OCI-LY7 (cell line): ENCODE measurements at regions not wholly inside any gene's neighbourhood (a gene's known extent, or its start where the extent isn't known, plus 50 kb on each side); places are given as distances from the start of the nearest gene placed in this dataset.

Experiments used
- BruUV-seq: library from RNA; stranded (reverse); fragments of 400-500 nt; replicated peaks from 2 replicates; lab custom pipeline; 2021; lab: Mats Ljungman, UMichigan
- CTCF ChIA-PET: fragments of 300-600 bp; sonication (Branson Sonifier 250); formaldehyde crosslinking; loops from one replicate; lab custom pipeline; 2022; ENCODE audit warnings: antibody characterized with exemption; ENCODE audit not compliant: unreplicated experiment; lab: Charles Lee
- POLR2A ChIA-PET: fragments of 300-600 bp; sonication (Branson Sonifier 250); formaldehyde crosslinking; loops from one replicate; lab custom pipeline; 2022; ENCODE audit warnings: antibody characterized with exemption; lab: Charles Lee
- DNase-seq: peaks from one replicate; pipeline ENCODE4 v3.0.0-alpha.2; 2015; ENCODE audit warnings: low spot score
- H2AFZ ChIP-seq: fragments of 200-600 bp; sonication (generic), shearing (Covaris generic); 2 replicates; pipeline ENCODE4 v1.6.1; 2014; ENCODE audit warnings: mild to moderate bottlenecking, antibody characterized with exemption, low read length, moderate library complexity
- H3K27ac ChIP-seq: fragments of 200-600 bp; sonication (generic); 2 replicates; pipeline ENCODE4 v1.5.1; 2014; ENCODE audit warnings: mixed run types, low read depth, mild to moderate bottlenecking, moderate library complexity, low read length, inconsistent platforms; ENCODE audit not compliant: poor library complexity, severe bottlenecking
- H3K36me3 ChIP-seq: fragments of 200-600 bp; sonication (generic); 2 replicates; pipeline ENCODE4 v1.6.1; 2014; ENCODE audit warnings: mild to moderate bottlenecking, antibody characterized with exemption, low read length, moderate library complexity, mixed read lengths; ENCODE audit not compliant: insufficient read depth
- H3K4me1 ChIP-seq: fragments of 200-600 bp; sonication (generic); 2 replicates; pipeline ENCODE4 v1.5.1; 2014; ENCODE audit warnings: mild to moderate bottlenecking, low read length; ENCODE audit not compliant: insufficient read depth, poor library complexity, severe bottlenecking
- H3K4me2 ChIP-seq: fragments of 200-600 bp; sonication (generic); 2 replicates; pipeline ENCODE4 v1.6.1; 2014; ENCODE audit warnings: mild to moderate bottlenecking, low read length
- H3K4me3 ChIP-seq: fragments of 200-600 bp; sonication (generic); 2 replicates; pipeline ENCODE4 v1.5.1; 2014; ENCODE audit warnings: mild to moderate bottlenecking, low read depth, low read length; ENCODE audit not compliant: poor library complexity, severe bottlenecking
- H3K79me2 ChIP-seq: fragments of 200-600 bp; sonication (generic); 2 replicates; pipeline ENCODE4 v1.6.1; 2016; ENCODE audit warnings: low read depth, mild to moderate bottlenecking, low read length, moderate library complexity, mixed read lengths; ENCODE audit not compliant: insufficient read depth
- H3K9me2 ChIP-seq: fragments of 200-600 bp; sonication (generic); 2 replicates; pipeline ENCODE4 v1.6.1; 2016; ENCODE audit warnings: mild to moderate bottlenecking, low read length, mixed read lengths; ENCODE audit not compliant: insufficient read depth
- H3K9me3 ChIP-seq: fragments of 200-600 bp; sonication (generic); 2 replicates; pipeline ENCODE4 v1.6.1; 2014; ENCODE audit warnings: mild to moderate bottlenecking, mixed run types, low read length, mixed read lengths
- H4K20me1 ChIP-seq: fragments of 200-600 bp; sonication (generic); 2 replicates; pipeline ENCODE4 v1.6.1; 2014; ENCODE audit warnings: mild to moderate bottlenecking, antibody characterized with exemption, low read length, moderate library complexity, mixed read lengths; ENCODE audit not compliant: insufficient read depth
- EZH2phosphoT487 ChIP-seq: fragments of 200-600 bp; sonication (generic); IDR thresholded peaks from 2 replicates; pipeline ENCODE4 v1.6.1; 2018; ENCODE audit warnings: low read depth, borderline replicate concordance, mild to moderate bottlenecking, mixed run types, antibody characterized with exemption, low read length, moderate library complexity, mixed read lengths
- intact Hi-C: fragments of 100-400 bp; cut with micrococcal nuclease; formaldehyde crosslinking; loops from one replicate; pipeline ENCODE4 v1.10.0; 2022; ENCODE audit not compliant: unreplicated experiment
- TF ChIP-seq, protein P1 (sequence below): fragments of 200-600 bp; sonication (generic); conservative IDR thresholded peaks from 2 replicates; pipeline ENCODE4 v1.5.1; 2014; ENCODE audit warnings: mild to moderate bottlenecking, antibody characterized with exemption, low read length, moderate library complexity, mixed read lengths

DNA sequence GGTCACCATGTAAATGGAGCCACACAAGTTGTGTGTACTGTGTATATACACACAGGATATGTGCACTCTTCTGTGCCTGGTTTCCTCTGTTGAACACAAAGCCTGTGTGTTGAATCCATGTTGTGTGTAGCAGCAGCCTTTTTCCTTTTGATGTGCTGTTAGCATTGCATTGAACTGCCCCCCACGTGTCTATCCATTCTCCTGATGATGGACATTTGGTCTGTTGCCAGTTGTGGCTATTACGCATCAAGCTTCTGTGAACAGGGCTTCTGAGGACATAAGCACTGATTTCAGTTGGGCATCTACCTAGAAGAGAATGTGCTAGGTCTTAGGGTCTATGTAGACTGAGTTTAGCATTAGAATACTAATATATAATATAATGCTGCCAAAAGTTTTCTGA is 77.4 kb downstream of the LSM3 start:
- H2AFZ ChIP-seq = no peak overlapping the region
- no peak overlapping the region for H3K27ac ChIP-seq
- no peaks in the 10 kb centered on the region for H3K36me3 ChIP-seq
- no peak for DNase-seq
- no peaks in the 10 kb centered on the region for H3K79me2 ChIP-seq
- H4K20me1 ChIP-seq = no peaks in the 10 kb centered on the region
- H3K4me1 ChIP-seq = peaks cover 6% of the 10 kb centered on the region
- ChIA-PET POLR2A (interaction anchor here (1.0 kb wide), 1 partner anchor 52 kb away, joined by 5 read pairs; no protein-coding TSS in a partner anchor), CTCF (interaction anchor here (1.9 kb wide), 1 partner anchor 52 kb away, joined by 6 read pairs; no protein-coding TSS in a partner anchor)
- no peaks in the 10 kb centered on the region for H3K9me3 ChIP-seq
- H3K4me2 ChIP-seq = no peak overlapping the region
- H3K4me3 ChIP-seq = no peak overlapping the region
- intact Hi-C loops = loop anchor here (2.0 kb wide), 1 partner anchor 359 kb away; no protein-coding TSS in a partner anchor
- no TSS peak for BruUV-seq
- H3K9me2 ChIP-seq = no peaks in the 10 kb centered on the region
- TF ChIP-seq EZH2phosphoT487 = no peak

DNA sequence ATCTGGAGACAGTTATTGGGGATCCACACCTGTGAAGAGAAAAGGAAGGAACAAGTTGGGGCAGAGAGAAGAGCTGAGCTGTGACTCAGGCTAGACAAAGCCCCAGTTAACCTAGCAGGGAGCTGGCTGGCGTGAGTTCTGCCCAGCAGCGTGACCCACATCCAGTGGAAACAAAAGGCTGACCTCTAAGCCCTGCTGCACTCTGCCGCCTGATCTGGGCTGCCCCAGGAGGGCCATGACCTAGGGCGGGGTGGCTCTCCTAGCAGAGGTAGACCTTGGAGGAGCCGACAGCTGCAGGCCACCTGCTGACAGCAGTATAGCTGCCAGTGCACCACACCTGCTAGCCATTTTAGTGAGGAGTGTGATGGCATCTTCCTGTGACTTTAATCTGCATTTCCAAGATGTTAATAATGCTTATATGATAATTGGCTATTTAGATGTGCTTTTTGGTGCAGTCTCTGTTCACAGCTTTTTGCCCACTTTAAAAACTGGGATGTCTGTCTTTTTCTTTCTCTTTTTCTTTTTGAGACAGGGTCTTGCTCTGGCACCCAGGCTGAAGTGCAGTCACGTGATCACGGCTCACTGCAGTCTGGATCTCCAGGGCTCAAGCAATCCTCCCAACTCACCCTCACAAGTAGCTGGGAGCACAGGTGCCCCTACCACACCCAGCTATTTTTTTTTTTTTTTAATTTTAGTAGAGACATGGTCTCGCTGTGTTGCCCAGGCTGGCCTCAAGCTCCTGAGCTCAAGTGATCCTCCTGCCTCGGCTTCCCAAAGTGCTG is 78.1 kb downstream of the LSM3 start:
- Histone ChIP-seq H3K9me3 (no peaks in the 10 kb centered on the region), H3K9me2 (no peaks in the 10 kb centered on the region), H3K79me2 (no peaks in the 10 kb centered on the region), H3K4me2 (no peak overlapping the region), H3K4me3 (no peak overlapping the region), H4K20me1 (no peaks in the 10 kb centered on the region), H3K36me3 (no peaks in the 10 kb centered on the region), H3K4me1 (peaks cover 6% of the 10 kb centered on the region), H2AFZ (peak overlapping the region; percentile 29; the same call in 1 of the 2 replicates), H3K27ac (no peak overlapping the region)
- no peak for TF ChIP-seq EZH2phosphoT487
- TF ChIP-seq, protein P1, sequence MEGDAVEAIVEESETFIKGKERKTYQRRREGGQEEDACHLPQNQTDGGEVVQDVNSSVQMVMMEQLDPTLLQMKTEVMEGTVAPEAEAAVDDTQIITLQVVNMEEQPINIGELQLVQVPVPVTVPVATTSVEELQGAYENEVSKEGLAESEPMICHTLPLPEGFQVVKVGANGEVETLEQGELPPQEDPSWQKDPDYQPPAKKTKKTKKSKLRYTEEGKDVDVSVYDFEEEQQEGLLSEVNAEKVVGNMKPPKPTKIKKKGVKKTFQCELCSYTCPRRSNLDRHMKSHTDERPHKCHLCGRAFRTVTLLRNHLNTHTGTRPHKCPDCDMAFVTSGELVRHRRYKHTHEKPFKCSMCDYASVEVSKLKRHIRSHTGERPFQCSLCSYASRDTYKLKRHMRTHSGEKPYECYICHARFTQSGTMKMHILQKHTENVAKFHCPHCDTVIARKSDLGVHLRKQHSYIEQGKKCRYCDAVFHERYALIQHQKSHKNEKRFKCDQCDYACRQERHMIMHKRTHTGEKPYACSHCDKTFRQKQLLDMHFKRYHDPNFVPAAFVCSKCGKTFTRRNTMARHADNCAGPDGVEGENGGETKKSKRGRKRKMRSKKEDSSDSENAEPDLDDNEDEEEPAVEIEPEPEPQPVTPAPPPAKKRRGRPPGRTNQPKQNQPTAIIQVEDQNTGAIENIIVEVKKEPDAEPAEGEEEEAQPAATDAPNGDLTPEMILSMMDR = 0 out of 2 replicates have a peak, but pooled peaks have one; percentile 32
- intact Hi-C loops = loop anchor here (2.0 kb wide), 1 partner anchor 360 kb away; no protein-coding TSS in a partner anchor
- ChIA-PET POLR2A (interaction anchor here (1.0 kb wide), 1 partner anchor 52 kb away, joined by 5 read pairs; no protein-coding TSS in a partner anchor), CTCF (interaction anchor here (1.9 kb wide), 1 partner anchor 53 kb away, joined by 6 read pairs; no protein-coding TSS in a partner anchor)
- DNase-seq = peak; percentile 55
- BruUV-seq = no TSS peak

DNA sequence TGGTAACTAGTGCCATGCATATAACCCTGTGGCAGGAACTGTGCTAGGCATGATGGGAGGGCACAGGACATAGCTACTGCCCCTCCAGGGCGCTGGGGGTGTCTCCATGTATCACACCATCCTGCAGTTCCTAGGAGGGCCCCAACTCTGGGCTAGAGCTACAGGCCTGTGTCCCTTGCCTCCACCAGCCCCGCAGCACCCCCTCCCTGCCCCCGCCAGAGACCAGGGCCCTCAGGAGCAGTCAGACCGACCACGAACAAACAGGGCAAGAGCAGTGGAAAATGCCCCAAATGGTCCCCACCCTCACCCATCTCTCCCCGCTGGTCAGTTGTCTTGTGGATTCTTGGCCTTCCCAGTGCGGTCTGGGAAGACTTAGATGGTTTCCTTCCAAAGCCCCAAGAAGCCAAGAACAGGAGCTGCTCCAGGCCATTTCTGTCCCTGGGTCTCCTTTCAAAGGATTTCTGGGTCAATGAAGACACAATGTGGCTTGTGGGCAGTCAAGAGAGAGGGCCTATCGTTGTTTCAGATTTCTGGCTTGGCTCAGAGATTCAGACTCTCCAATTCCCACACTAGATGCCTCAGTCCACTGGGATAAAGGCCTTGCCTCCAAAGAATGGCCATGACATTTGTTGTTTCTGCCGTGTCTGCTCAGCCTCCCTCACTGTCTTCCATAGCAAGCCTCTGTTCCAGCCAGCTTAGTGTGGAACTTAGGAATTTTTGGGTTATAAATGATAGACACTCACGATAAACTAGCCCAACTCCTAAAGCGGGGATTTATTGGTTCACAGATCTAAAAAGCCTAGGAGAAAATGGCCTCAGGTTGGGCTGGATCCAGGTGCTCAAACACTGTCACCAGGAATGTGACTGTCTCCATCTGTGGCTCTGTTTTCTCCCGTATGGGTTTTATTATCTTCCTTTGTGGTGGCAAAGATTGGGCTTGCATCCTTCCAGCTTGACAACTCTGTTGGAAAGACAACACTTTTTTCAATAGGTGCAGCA is 80.6 kb downstream of the LSM3 start:
- DNase-seq = no peak
- POLR2A ChIA-PET = no interaction called here
- H2AFZ ChIP-seq = no peak overlapping the region

More for the DNA sequence above, 80.6 kb downstream of the LSM3 start:
- CTCF ChIA-PET = interaction anchor here (0.6 kb wide), 2 partner anchors 245 to 254 kb away, joined by 3 to 4 read pairs; no protein-coding TSS in a partner anchor
- Histone ChIP-seq H3K79me2 (no peaks in the 10 kb centered on the region), H3K9me2 (no peaks in the 10 kb centered on the region), H4K20me1 (no peaks in the 10 kb centered on the region), H3K4me3 (no peak overlapping the region), H3K27ac (no peak overlapping the region), H3K9me3 (no peaks in the 10 kb centered on the region), H3K4me2 (no peak overlapping the region), H3K36me3 (no peaks in the 10 kb centered on the region), H3K4me1 (peaks cover 6% of the 10 kb centered on the region)
- TF ChIP-seq EZH2phosphoT487 = no peak
- TF ChIP-seq, protein P1 = no peak
- intact Hi-C loops = no loop called here
- BruUV-seq = no TSS peak
